Posterior vena cava (tissue), 2 donors: ENCODE measurements at regions not wholly inside any gene's neighbourhood (a gene's known extent, or its start where the extent isn't known, plus 50 kb on each side); places are given as distances from the start of the nearest gene placed in this dataset.

ENCODE experiments used
- DNase-seq: peaks from one replicate; pipeline ENCODE4 v3.0.0-alpha.2; 2020; ENCODE audit warnings: low spot score
- intact Hi-C, 2 donors: fragments of 100-400 bp; cut with DNase I; formaldehyde crosslinking; loops; one replicate each; pipeline versions ENCODE4 v1.14.1 to v1.14.2; 2022 to 2023
- donor health status: DM: yes; HTN: yes; CAD: no.
- donor health status: DM: yes; HTN: yes; CAD: no.

- no peak for DNase-seq
- intact Hi-C loops: no loop called here
Measured at GRCh38 chrX:40272141-40272540, 174.4 kb upstream of the BCOR start.

GRCh38 chrX:40268188-40268520 is 170.4 kb upstream of the BCOR start:
- intact Hi-C loops: loop anchor here in 1 of 2 donors (5.0 to 10.0 kb wide), 2 partner anchors 113 to 171 kb away; partner anchors contain the start of gene BCOR
- no peak for DNase-seq

DNA sequence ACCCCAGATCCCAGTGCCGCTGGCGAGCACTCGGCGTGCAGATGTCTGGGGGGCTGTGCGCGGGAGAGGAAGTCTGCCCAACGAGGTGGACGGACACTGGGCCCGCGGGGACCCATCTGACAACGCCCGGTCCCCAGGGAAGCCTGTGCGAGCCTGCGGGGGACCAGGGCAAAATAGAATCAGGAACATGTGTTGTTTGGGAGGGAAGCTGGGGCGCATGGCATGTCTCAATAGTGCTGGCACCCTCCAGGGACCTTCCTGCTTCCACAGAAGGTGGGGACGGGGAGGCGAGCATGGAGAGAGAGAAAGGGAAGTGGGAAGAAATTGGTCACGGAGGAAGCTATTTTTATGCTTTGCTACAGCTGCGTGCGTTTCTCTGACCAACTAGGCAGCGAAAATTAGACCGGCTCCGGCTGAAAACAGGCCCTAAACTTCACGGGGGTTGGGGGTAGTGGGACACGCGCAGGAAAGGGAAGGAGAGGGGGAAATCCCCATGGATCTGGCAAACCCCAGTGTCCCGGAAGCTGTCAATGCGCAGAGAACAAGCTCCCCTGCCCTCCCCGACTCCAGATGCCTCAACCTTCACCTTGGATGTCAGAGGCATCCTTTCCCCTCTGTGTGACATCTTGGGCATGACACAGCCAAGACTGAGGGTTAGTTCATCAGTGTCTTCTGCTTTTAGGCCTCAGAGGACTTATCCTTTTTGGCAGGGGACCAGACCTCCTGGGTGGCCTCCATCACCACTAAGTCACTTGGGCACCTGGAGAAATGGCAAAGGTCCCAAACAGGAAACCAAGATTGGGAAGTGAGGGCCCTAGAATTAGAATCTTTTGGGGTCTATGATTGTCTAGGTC is 169.8 kb upstream of the BCOR start:
- intact Hi-C loops: loop anchor here in 1 of 2 donors (5.0 to 10.0 kb wide), 2 partner anchors 113 to 170 kb away; partner anchors contain the start of gene BCOR
- no peak for DNase-seq

- peak; percentile 87 for DNase-seq
Measured at GRCh38 chrX:40266490-40267333, 169.0 kb upstream of the BCOR start.

DNA sequence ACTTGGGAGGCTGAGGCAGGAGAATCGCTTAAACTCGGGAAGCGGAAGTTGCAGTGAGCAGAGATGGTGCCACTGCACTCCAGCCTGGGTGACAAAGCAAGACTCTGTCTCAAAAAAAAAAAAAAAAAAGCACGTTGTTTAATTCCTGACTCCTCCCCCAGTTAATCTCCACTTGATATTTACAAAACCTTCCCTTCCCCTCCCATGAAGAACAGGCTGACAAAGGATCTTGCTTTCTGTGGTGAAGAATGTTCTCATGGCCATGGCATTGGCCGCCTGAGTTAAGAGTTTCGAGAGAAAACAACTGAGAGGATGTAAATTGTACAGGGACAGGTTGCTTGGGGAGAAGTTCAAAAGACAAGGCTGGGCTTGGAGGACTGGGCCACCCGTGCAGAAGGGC is 168.2 kb upstream of the BCOR start:
- intact Hi-C loops: loop anchor here in 1 of 2 donors (5.0 to 10.0 kb wide), 2 partner anchors 111 to 169 kb away; partner anchors contain the start of gene BCOR
- DNase-seq: no peak

More at GRCh38 chrX:40266490-40267333, 169.0 kb upstream of the BCOR start:
- intact Hi-C loops: loop anchor here in 1 of 2 donors (5.0 to 10.0 kb wide), 2 partner anchors 112 to 169 kb away; partner anchors contain the start of gene BCOR

GRCh38 chrX:40263014-40263560 is 165.3 kb upstream of the BCOR start:
- no peak for DNase-seq
- intact Hi-C loops: loop anchor here in 1 of 2 donors (10.0 kb wide), 1 partner anchor 108 kb away; no protein-coding TSS in a partner anchor

DNA sequence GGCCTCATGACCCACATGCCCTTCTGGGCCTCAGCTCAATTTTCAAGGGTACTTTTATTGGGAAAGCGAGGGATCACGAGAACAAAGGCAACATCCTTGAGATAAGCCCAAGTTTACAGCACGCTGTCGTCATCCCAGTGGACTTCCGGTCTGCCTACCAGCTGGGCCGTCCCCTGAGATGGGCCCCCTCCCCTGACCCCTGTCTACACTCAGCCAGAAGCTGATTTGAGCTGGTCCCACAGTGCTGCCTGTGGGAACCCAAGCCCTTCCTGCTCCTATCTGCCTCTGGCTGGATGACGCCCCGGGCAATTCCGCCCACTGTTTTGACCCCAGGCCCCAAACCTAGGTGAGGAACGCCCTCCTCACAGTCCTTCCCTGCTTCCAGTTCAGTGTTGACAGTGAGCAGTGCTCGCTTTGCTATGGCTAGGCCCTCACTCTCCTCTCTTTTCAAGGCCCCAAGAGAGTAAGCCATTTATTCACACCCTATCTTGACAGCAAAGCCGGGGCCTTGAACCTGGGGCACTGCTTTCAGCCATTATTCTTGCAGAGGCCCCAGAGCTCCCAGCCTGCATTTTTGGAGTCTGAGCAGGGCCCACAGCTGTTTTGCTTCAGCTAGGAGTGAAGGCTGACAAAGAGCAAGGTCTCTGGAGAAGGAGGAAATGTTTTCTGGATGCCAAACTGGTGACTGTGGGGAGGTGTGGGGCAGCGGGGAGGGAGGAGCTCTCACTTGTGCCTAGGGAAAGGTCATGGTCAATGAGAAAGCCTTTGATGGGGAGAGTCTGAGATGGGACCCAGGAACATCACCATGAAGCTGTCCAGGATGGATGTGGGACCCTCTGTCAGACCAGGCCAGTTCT is 164.6 kb upstream of the BCOR start:
- no peak for DNase-seq
- intact Hi-C loops: loop anchor here in 1 of 2 donors (10.0 kb wide), 1 partner anchor 108 kb away; no protein-coding TSS in a partner anchor

- DNase-seq: no peak
- intact Hi-C loops: loop anchor here in 1 of 2 donors (10.0 kb wide), 1 partner anchor 107 kb away; no protein-coding TSS in a partner anchor
Measured at GRCh38 chrX:40261833-40262156, 164.0 kb upstream of the BCOR start.

DNA sequence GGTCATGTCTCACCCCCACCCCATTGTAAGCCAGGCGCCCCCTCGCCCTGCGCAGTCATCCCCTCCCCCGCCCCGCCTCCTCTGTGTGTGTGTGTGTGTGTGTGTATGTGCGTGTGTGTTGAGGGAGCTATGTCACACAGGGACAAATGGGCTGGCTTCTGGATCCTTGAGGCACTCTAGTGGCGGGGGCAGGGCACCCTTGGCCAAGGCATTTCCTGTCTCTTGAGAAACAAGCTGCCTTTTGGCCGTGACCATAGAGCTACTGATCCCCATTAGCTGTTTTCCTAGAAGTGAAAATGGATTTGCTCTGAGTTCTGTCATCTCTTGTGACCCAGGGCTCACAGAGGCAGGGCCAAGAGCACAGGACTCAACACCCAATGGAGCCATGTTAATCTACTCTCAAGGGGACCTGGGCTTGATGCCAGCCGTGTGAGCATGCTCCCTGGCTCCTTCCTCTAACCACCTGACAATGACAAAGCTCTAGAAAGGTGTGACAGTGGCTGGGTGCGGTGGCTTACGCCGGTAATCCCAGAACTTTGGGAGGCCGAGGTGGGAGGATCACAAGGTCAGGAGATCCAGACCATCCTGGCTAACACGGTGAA is 162.5 kb upstream of the BCOR start:
- no peak for DNase-seq
- intact Hi-C loops: loop anchor here in 1 of 2 donors (10.0 kb wide), 1 partner anchor 105 kb away; no protein-coding TSS in a partner anchor

- no peak for DNase-seq
- intact Hi-C loops: no loop called here
Measured at GRCh38 chrX:40258909-40259308, 161.2 kb upstream of the BCOR start.

GRCh38 chrX:40253771-40254170 is 156.0 kb upstream of the BCOR start:
- intact Hi-C loops: loop anchor here in 1 of 2 donors (1.0 kb wide), 1 partner anchor 20 kb away; no protein-coding TSS in a partner anchor
- DNase-seq: no peak

GRCh38 chrX:40249582-40249981 is 151.8 kb upstream of the BCOR start:
- intact Hi-C loops: no loop called here
- no peak for DNase-seq

GRCh38 chrX:40248822-40249221 is 151.1 kb upstream of the BCOR start:
- intact Hi-C loops: no loop called here
- DNase-seq: no peak

DNA sequence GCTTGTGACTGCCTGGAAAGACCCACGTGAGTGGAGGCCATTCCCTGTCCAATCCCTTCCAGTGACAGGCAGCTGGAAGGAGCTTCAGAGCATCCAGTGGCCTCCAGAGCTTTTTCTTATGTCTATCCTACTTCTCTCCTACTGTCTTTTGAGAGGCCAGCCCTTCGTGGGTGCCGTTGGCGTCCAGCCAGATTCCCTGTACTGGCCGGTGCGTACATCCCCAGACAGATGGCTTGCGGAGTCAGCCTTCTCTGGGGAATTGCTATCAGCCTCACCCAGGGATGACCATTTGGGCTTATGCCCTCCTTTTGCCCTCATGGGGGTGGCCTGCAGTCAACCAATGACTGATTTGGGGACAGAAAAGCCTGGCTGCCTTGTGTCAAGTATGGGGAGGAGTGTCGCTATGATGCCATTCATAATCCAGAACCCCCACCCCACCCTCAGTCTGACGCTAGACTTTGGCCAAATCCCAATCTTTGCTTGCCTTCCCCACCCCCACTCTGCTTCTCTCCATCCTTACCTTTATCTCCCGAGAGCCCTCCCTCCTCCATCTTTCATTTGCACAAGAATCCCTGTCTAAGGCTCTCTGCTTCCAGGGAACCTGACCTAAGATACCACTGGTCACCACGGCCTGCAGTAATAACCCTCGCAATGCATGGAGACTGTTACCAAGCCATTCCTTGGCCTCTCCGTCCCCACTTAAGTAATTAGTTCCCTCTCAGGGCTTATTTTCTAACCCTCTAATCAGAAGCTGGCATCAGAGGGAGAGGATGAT is 150.3 kb upstream of the BCOR start:
- intact Hi-C loops: no loop called here
- DNase-seq: no peak

DNA sequence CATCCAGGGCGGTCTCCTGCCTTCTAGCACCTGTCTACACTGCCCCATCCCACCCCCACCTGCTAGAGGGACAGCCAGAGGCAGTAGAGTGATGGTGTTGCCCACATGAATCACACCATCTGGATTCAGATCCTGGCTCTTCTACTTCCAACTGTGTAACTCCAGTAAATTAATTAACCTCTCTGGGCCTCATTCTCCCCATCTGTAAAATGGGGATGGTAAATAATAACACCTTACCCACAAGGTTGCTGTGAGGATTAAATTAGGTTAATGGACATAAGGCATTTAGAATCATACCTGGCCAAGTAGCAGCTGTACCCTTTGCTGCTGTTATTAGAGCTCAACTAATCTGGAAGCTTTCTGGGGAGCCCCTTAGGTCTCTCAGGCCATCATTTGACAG is 149.6 kb upstream of the BCOR start:
- DNase-seq: no peak
- intact Hi-C loops: no loop called here

- intact Hi-C loops: no loop called here
- no peak for DNase-seq
Measured at GRCh38 chrX:40245488-40246071, 147.8 kb upstream of the BCOR start.

- intact Hi-C loops: no loop called here
- DNase-seq: no peak
Measured at GRCh38 chrX:40244980-40245379, 147.2 kb upstream of the BCOR start.
